SKM-1 treated with dmso at 0.1 percent for 144 hours (cell line): ENCODE measurements at regions not wholly inside any gene's neighbourhood (a gene's known extent, or its start where the extent isn't known, plus 50 kb on each side); places are given as distances from the start of the nearest gene placed in this dataset.
"Not testable (repeated sequence)": the region's sequence is repeated elsewhere in the genome, so short reads cannot be mapped to it uniquely, and the experiment has no call there.

Experiments used
- DNase-seq: peaks from one replicate; lab custom pipeline; 2025; ENCODE audit not compliant: unreplicated experiment; lab: John Stamatoyannopoulos, UW

GRCh38 chr14:56419750-56420149 lies 159.8 kb upstream of the TMEM260 start:
- DNase-seq = no peak

GRCh38 chr14:56422221-56422620 lies 157.4 kb upstream of the TMEM260 start:
- DNase-seq = no peak

GRCh38 chr14:56422703-56423213 lies 156.8 kb upstream of the TMEM260 start:
- peak; percentile 32 for DNase-seq

- DNase-seq = no peak
Measured at GRCh38 chr14:56423544-56423943, 156.1 kb upstream of the TMEM260 start.

- no peak for DNase-seq
Measured at GRCh38 chr14:56431013-56431412, 148.6 kb upstream of the TMEM260 start.

GRCh38 chr14:56449670-56450213 lies 129.9 kb upstream of the TMEM260 start:
- DNase-seq = no peak

GRCh38 chr14:56452940-56453339 lies 126.7 kb upstream of the TMEM260 start:
- no peak for DNase-seq

- DNase-seq = not testable (repeated sequence)
Measured at GRCh38 chr14:56454680-56455079, 124.9 kb upstream of the TMEM260 start.

GRCh38 chr14:56460469-56460868 lies 119.1 kb upstream of the TMEM260 start:
- DNase-seq = no peak

- DNase-seq = no peak
Measured at GRCh38 chr14:56461276-56462275, 118.0 kb upstream of the TMEM260 start.

- DNase-seq = no peak
Measured at GRCh38 chr14:56463271-56463890, 116.2 kb upstream of the TMEM260 start.

- DNase-seq = no peak
Measured at GRCh38 chr14:56471056-56471455, 108.5 kb upstream of the TMEM260 start.

- DNase-seq = no peak
Measured at GRCh38 chr14:56474419-56475022, 105.1 kb upstream of the TMEM260 start.

GRCh38 chr14:56482310-56482911 lies 97.2 kb upstream of the TMEM260 start:
- DNase-seq = no peak

GRCh38 chr14:56487090-56487667 lies 92.4 kb upstream of the TMEM260 start:
- DNase-seq = no peak

GRCh38 chr14:56487761-56488160 lies 91.8 kb upstream of the TMEM260 start:
- no peak for DNase-seq

- no peak for DNase-seq
Measured at GRCh38 chr14:56488306-56488705, 91.3 kb upstream of the TMEM260 start.

- no peak for DNase-seq
Measured at GRCh38 chr14:56490379-56490778, 89.2 kb upstream of the TMEM260 start.

GRCh38 chr14:56491299-56492285 lies 88.0 kb upstream of the TMEM260 start:
- no peak for DNase-seq
